ENCODE measurements at regions not wholly inside any gene's neighbourhood (a gene's known extent, or its start where the extent isn't known, plus 50 kb on each side); places are given as distances from the start of the nearest gene placed in this dataset.

GRCh38 chr10:60669501-60669900, 108.8 kb upstream of the CDK1 start:
- DNase-seq (ENCODE audit: extremely low read depth, low read depth, low spot score), result no peak

- no peak for DNase-seq (ENCODE audit: extremely low read depth, low read depth, low spot score)
Observed at GRCh38 chr10:60666221-60666620, 112.1 kb upstream of the CDK1 start.

GRCh38 chr10:60664859-60665258, 113.4 kb upstream of the CDK1 start:
- no peak for DNase-seq (ENCODE audit: extremely low read depth, low read depth, low spot score)

- no peak for DNase-seq (ENCODE audit: extremely low read depth, low read depth, low spot score)
Observed at GRCh38 chr10:60663850-60664249, 114.4 kb upstream of the CDK1 start.

GRCh38 chr10:60662917-60663614, 115.2 kb upstream of the CDK1 start:
- no peak for DNase-seq (ENCODE audit: extremely low read depth, low read depth, low spot score)

GRCh38 chr10:60661637-60662036, 116.6 kb upstream of the CDK1 start:
- no peak for DNase-seq (ENCODE audit: extremely low read depth, low read depth, low spot score)

- no peak for DNase-seq (ENCODE audit: extremely low read depth, low read depth, low spot score)
Observed at GRCh38 chr10:60660625-60661024, 117.7 kb upstream of the CDK1 start.

- DNase-seq (ENCODE audit: extremely low read depth, low read depth, low spot score), result no peak
Observed at GRCh38 chr10:60654813-60655464, 123.3 kb upstream of the CDK1 start.

- DNase-seq (ENCODE audit: extremely low read depth, low read depth, low spot score), result no peak
Observed at GRCh38 chr10:60652628-60653027, 125.7 kb upstream of the CDK1 start.

- no peak for DNase-seq (ENCODE audit: extremely low read depth, low read depth, low spot score)
Observed at GRCh38 chr10:60650378-60650800, 127.9 kb upstream of the CDK1 start.

GRCh38 chr10:60649485-60650377, 128.5 kb upstream of the CDK1 start:
- DNase-seq (ENCODE audit: extremely low read depth, low read depth, low spot score), result no peak

- DNase-seq (ENCODE audit: extremely low read depth, low read depth, low spot score), result no peak
Observed at GRCh38 chr10:60648761-60649160, 129.5 kb upstream of the CDK1 start.

- peak; percentile 57 for DNase-seq (ENCODE audit: extremely low read depth, low read depth, low spot score)
Observed at GRCh38 chr10:60646966-60647796, 131.1 kb upstream of the CDK1 start.

GRCh38 chr10:60645980-60646379, 132.3 kb upstream of the CDK1 start:
- DNase-seq (ENCODE audit: extremely low read depth, low read depth, low spot score), result no peak

- DNase-seq (ENCODE audit: extremely low read depth, low read depth, low spot score), result no peak
Observed at GRCh38 chr10:60644436-60645130, 133.7 kb upstream of the CDK1 start.

GRCh38 chr10:60643874-60644273, 134.4 kb upstream of the CDK1 start:
- no peak for DNase-seq (ENCODE audit: extremely low read depth, low read depth, low spot score)

- no peak for DNase-seq (ENCODE audit: extremely low read depth, low read depth, low spot score)
Observed at GRCh38 chr10:60629332-60629731, 148.9 kb upstream of the CDK1 start.

GRCh38 chr10:60627778-60628748, 150.2 kb upstream of the CDK1 start:
- DNase-seq (ENCODE audit: extremely low read depth, low read depth, low spot score), result no peak

GRCh38 chr10:60626037-60626436, 152.2 kb upstream of the CDK1 start:
- no peak for DNase-seq (ENCODE audit: extremely low read depth, low read depth, low spot score)

Data from glomerular endothelial cell (primary cell).